ENCODE measurements at regions not wholly inside any gene's neighbourhood (a gene's known extent, or its start where the extent isn't known, plus 50 kb on each side); places are given as distances from the start of the nearest gene placed in this dataset.

GRCh38 chr14:66361013-66361412 is 125.2 kb upstream of the CCDC196 start:
- no peak for DNase-seq
- Histone ChIP-seq H3K36me3 (ENCODE audit: insufficient read depth, low read length) (no peaks in the 10 kb centered on the region), H3K27me3 (ENCODE audit: insufficient read depth, low read length) (no peaks in the 10 kb centered on the region), H3K27ac (ENCODE audit: low read depth, low read length) (no peak overlapping the region), H3K4me3 (ENCODE audit: low read length in 2 of 2) (no peak overlapping the region), H3K4me1 (ENCODE audit: insufficient read depth, low read length) (no peaks in the 10 kb centered on the region), H3K9me3 (ENCODE audit: control insufficient read depth in 1 of 2, low read length in 2 of 2) (no peaks in the 10 kb centered on the region)
- Mint-ChIP-seq H3K4me1 (no peaks in the 10 kb centered on the region), H3K27me3 (peaks cover 3 to 10% of the 10 kb centered on the region in 2 donors), H3K4me3 (no peak overlapping the region), H3K36me3 (no peaks in the 10 kb centered on the region), H3K27ac (no peak overlapping the region), H3K9me3 (no peaks in the 10 kb centered on the region)
- intact Hi-C loops (cut with micrococcal nuclease), result loop anchor here (5.0 kb wide), 1 partner anchor 1211 kb away; no protein-coding TSS in a partner anchor
- ChIA-PET POLR2A (ENCODE audit: partially characterized antibody) (no interaction called here), CTCF (ENCODE audit: partially characterized antibody) (interaction anchor here (1.0 to 4.2 kb wide), 6 partner anchors 8 to 756 kb away, joined by 3 to 45 read pairs (median 25); no protein-coding TSS in a partner anchor)

GRCh38 chr14:66365388-66365787 is 120.8 kb upstream of the CCDC196 start:
- Mint-ChIP-seq H3K27ac (no peak overlapping the region), H3K4me3 (no peak overlapping the region), H3K9me3 (no peaks in the 10 kb centered on the region), H3K36me3 (peaks cover 0 to 3% of the 10 kb centered on the region in 2 donors), H3K27me3 (peaks cover 0 to 5% of the 10 kb centered on the region in 2 donors), H3K4me1 (no peaks in the 10 kb centered on the region)
- Histone ChIP-seq H3K4me3 (ENCODE audit: low read length in 2 of 2) (no peak overlapping the region), H3K27ac (ENCODE audit: low read depth, low read length) (no peak overlapping the region), H3K36me3 (ENCODE audit: insufficient read depth, low read length) (no peaks in the 10 kb centered on the region), H3K27me3 (ENCODE audit: insufficient read depth, low read length) (no peaks in the 10 kb centered on the region), H3K9me3 (ENCODE audit: control insufficient read depth in 1 of 2, low read length in 2 of 2) (no peaks in the 10 kb centered on the region), H3K4me1 (ENCODE audit: insufficient read depth, low read length) (no peaks in the 10 kb centered on the region)
- ChIA-PET CTCF (ENCODE audit: partially characterized antibody) (no interaction called here), POLR2A (ENCODE audit: partially characterized antibody) (no interaction called here)
- intact Hi-C loops (cut with micrococcal nuclease), result no loop called here
- DNase-seq, result no peak

- no peaks in the 10 kb centered on the region for H3K4me1 ChIP-seq (ENCODE audit: insufficient read depth, low read length)
- H3K9me3 ChIP-seq (ENCODE audit: control insufficient read depth in 1 of 2, low read length in 2 of 2), result no peaks in the 10 kb centered on the region
- no peaks in the 10 kb centered on the region for H3K9me3 Mint-ChIP-seq
- ChIA-PET POLR2A (ENCODE audit: partially characterized antibody) (no interaction called here), CTCF (ENCODE audit: partially characterized antibody) (interaction anchor here (1.0 to 4.8 kb wide), 2 partner anchors 10 to 917 kb away, joined by 3 to 32 read pairs; no protein-coding TSS in a partner anchor)
- H3K36me3 ChIP-seq (ENCODE audit: insufficient read depth, low read length), result no peaks in the 10 kb centered on the region
- no peak overlapping the region for H3K4me3 Mint-ChIP-seq
- intact Hi-C loops (cut with micrococcal nuclease), result no loop called here
- H3K4me1 Mint-ChIP-seq, result no peaks in the 10 kb centered on the region
- no peak for DNase-seq
- H3K36me3 Mint-ChIP-seq, result peaks cover 0 to 3% of the 10 kb centered on the region in 2 donors
- no peaks in the 10 kb centered on the region for H3K27me3 ChIP-seq (ENCODE audit: insufficient read depth, low read length)
- no peak overlapping the region for H3K27ac Mint-ChIP-seq
- H3K27ac ChIP-seq (ENCODE audit: low read depth, low read length), result no peak overlapping the region
- no peak overlapping the region for H3K4me3 ChIP-seq (ENCODE audit: low read length in 2 of 2)
- peaks cover 0 to 2% of the 10 kb centered on the region in 2 donors for H3K27me3 Mint-ChIP-seq
These were observed 116.9 kb upstream of the CCDC196 start for GRCh38 chr14:66369157-66369697.

GRCh38 chr14:66371776-66372175 is 114.4 kb upstream of the CCDC196 start:
- no peaks in the 10 kb centered on the region for H3K4me1 ChIP-seq (ENCODE audit: insufficient read depth, low read length)
- H3K27ac ChIP-seq (ENCODE audit: low read depth, low read length), result no peak overlapping the region
- POLR2A ChIA-PET (ENCODE audit: partially characterized antibody), result no interaction called here
- H3K36me3 ChIP-seq (ENCODE audit: insufficient read depth, low read length), result no peaks in the 10 kb centered on the region
- H3K36me3 Mint-ChIP-seq, result peaks cover 0 to 3% of the 10 kb centered on the region in 2 donors
- no peaks in the 10 kb centered on the region for H3K4me1 Mint-ChIP-seq
- CTCF ChIA-PET (ENCODE audit: partially characterized antibody), result interaction anchor here (2.6 kb wide), 1 partner anchor 13 kb away, joined by 10 read pairs; no protein-coding TSS in a partner anchor
- H3K9me3 ChIP-seq (ENCODE audit: control insufficient read depth in 1 of 2, low read length in 2 of 2), result no peaks in the 10 kb centered on the region
- no peak overlapping the region for H3K27ac Mint-ChIP-seq
- no peak overlapping the region for H3K4me3 Mint-ChIP-seq
- H3K4me3 ChIP-seq (ENCODE audit: low read length in 2 of 2), result no peak overlapping the region
- intact Hi-C loops (cut with micrococcal nuclease), result no loop called here
- no peak for DNase-seq
- H3K27me3 ChIP-seq (ENCODE audit: insufficient read depth, low read length), result no peaks in the 10 kb centered on the region
- no peaks in the 10 kb centered on the region for H3K27me3 Mint-ChIP-seq
- H3K9me3 Mint-ChIP-seq, result no peaks in the 10 kb centered on the region

GRCh38 chr14:66375046-66375964 is 110.9 kb upstream of the CCDC196 start:
- H3K4me3 Mint-ChIP-seq, result no peak overlapping the region
- Histone ChIP-seq H3K36me3 (ENCODE audit: insufficient read depth, low read length) (no peaks in the 10 kb centered on the region), H3K9me3 (ENCODE audit: control insufficient read depth in 1 of 2, low read length in 2 of 2) (no peaks in the 10 kb centered on the region), H3K4me3 (ENCODE audit: low read length in 2 of 2) (no peak overlapping the region), H3K27ac (ENCODE audit: low read depth, low read length) (no peak overlapping the region), H3K27me3 (ENCODE audit: insufficient read depth, low read length) (no peaks in the 10 kb centered on the region), H3K4me1 (ENCODE audit: insufficient read depth, low read length) (no peaks in the 10 kb centered on the region)
- H3K27me3 Mint-ChIP-seq, result no peaks in the 10 kb centered on the region
- DNase-seq, result no peak
- intact Hi-C loops (cut with micrococcal nuclease), result no loop called here
- no peaks in the 10 kb centered on the region for H3K36me3 Mint-ChIP-seq
- no peaks in the 10 kb centered on the region for H3K4me1 Mint-ChIP-seq
- H3K9me3 Mint-ChIP-seq, result no peaks in the 10 kb centered on the region
- ChIA-PET CTCF (ENCODE audit: partially characterized antibody) (no interaction called here), POLR2A (ENCODE audit: partially characterized antibody) (no interaction called here)
- H3K27ac Mint-ChIP-seq, result no peak overlapping the region

GRCh38 chr14:66377574-66377973 is 108.6 kb upstream of the CCDC196 start:
- Histone ChIP-seq H3K27ac (ENCODE audit: low read depth, low read length) (no peak overlapping the region), H3K4me3 (ENCODE audit: low read length in 2 of 2) (no peak overlapping the region), H3K36me3 (ENCODE audit: insufficient read depth, low read length) (no peaks in the 10 kb centered on the region), H3K9me3 (ENCODE audit: control insufficient read depth in 1 of 2, low read length in 2 of 2) (no peaks in the 10 kb centered on the region), H3K4me1 (ENCODE audit: insufficient read depth, low read length) (no peaks in the 10 kb centered on the region), H3K27me3 (ENCODE audit: insufficient read depth, low read length) (no peaks in the 10 kb centered on the region)
- no peaks in the 10 kb centered on the region for H3K4me1 Mint-ChIP-seq
- no peak overlapping the region for H3K27ac Mint-ChIP-seq
- H3K36me3 Mint-ChIP-seq, result no peaks in the 10 kb centered on the region
- intact Hi-C loops (cut with micrococcal nuclease), result no loop called here
- CTCF ChIA-PET (ENCODE audit: partially characterized antibody), result no interaction called here
- no peak for DNase-seq
- POLR2A ChIA-PET (ENCODE audit: partially characterized antibody), result no interaction called here
- peaks cover 0 to 2% of the 10 kb centered on the region in 2 donors for H3K27me3 Mint-ChIP-seq
- H3K4me3 Mint-ChIP-seq, result no peak overlapping the region
- no peaks in the 10 kb centered on the region for H3K9me3 Mint-ChIP-seq

GRCh38 chr14:66378712-66379505 is 107.3 kb upstream of the CCDC196 start:
- Histone ChIP-seq H3K27ac (ENCODE audit: low read depth, low read length) (no peak overlapping the region), H3K27me3 (ENCODE audit: insufficient read depth, low read length) (no peaks in the 10 kb centered on the region), H3K36me3 (ENCODE audit: insufficient read depth, low read length) (no peaks in the 10 kb centered on the region), H3K4me1 (ENCODE audit: insufficient read depth, low read length) (no peaks in the 10 kb centered on the region), H3K4me3 (ENCODE audit: low read length in 2 of 2) (no peak overlapping the region), H3K9me3 (ENCODE audit: control insufficient read depth in 1 of 2, low read length in 2 of 2) (no peaks in the 10 kb centered on the region)
- no peak overlapping the region for H3K27ac Mint-ChIP-seq
- H3K9me3 Mint-ChIP-seq, result no peaks in the 10 kb centered on the region
- ChIA-PET POLR2A (ENCODE audit: partially characterized antibody) (no interaction called here), CTCF (ENCODE audit: partially characterized antibody) (no interaction called here)
- H3K27me3 Mint-ChIP-seq, result peaks cover 0 to 2% of the 10 kb centered on the region in 2 donors
- H3K4me3 Mint-ChIP-seq, result no peak overlapping the region
- intact Hi-C loops (cut with micrococcal nuclease), result no loop called here
- no peaks in the 10 kb centered on the region for H3K36me3 Mint-ChIP-seq
- no peak for DNase-seq
- no peaks in the 10 kb centered on the region for H3K4me1 Mint-ChIP-seq

All from CD4-positive, alpha-beta memory T cell (primary cell).